ENCODE measurements at regions not wholly inside any gene's neighbourhood (a gene's known extent, or its start where the extent isn't known, plus 50 kb on each side); places are given as distances from the start of the nearest gene placed in this dataset.

DNA sequence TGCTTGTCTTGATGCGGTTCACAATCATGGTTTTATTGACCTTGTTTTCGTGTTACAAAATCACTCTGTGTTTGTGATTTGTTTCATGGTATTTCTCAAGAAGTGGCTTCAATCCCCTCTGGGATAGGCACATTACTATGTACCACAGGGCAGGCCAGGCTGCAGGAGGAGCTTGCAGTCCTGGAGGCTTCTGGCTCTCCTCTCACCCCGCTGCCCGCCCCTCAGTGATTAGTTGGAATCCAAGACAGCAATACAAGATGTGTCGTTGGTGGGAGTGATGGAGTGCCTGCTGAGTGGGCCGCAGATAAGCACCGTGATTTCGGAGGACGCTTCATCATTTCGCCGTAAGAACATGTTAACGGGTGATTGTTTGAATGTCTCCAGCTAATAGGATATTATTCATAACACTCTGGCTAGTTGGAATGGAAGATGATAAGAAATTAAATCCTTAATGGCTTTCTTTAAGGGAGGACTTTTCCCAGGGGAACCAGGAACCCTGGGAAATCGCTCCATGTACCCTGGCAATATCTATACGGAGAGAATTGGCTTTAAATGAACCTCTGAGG lies 384.4 kb downstream of the MIAT start:
- Histone ChIP-seq H3K27me3 (replicated peaks; ENCODE audit: control insufficient read depth, insufficient read depth, low read length) (no peaks in the 10 kb centered on the region), H3K4me3 (replicated peaks; ENCODE audit: low read depth, low read length) (no peak overlapping the region), H3K36me3 (ENCODE audit: control insufficient read depth, insufficient read depth, low read length) (no peaks in the 10 kb centered on the region)
- no peak for DNase-seq (ENCODE audit: extremely low read depth, insufficient read length)
- TF ChIP-seq, protein P1, sequence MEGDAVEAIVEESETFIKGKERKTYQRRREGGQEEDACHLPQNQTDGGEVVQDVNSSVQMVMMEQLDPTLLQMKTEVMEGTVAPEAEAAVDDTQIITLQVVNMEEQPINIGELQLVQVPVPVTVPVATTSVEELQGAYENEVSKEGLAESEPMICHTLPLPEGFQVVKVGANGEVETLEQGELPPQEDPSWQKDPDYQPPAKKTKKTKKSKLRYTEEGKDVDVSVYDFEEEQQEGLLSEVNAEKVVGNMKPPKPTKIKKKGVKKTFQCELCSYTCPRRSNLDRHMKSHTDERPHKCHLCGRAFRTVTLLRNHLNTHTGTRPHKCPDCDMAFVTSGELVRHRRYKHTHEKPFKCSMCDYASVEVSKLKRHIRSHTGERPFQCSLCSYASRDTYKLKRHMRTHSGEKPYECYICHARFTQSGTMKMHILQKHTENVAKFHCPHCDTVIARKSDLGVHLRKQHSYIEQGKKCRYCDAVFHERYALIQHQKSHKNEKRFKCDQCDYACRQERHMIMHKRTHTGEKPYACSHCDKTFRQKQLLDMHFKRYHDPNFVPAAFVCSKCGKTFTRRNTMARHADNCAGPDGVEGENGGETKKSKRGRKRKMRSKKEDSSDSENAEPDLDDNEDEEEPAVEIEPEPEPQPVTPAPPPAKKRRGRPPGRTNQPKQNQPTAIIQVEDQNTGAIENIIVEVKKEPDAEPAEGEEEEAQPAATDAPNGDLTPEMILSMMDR (IDR thresholded peaks at IDR 0.05; ENCODE audit: insufficient read depth, low read length, poor library complexity, severe bottlenecking), result no peak

GRCh38 chr22:27043262-27043661 lies 385.9 kb downstream of the MIAT start:
- TF ChIP-seq, protein P1 (IDR thresholded peaks at IDR 0.05; ENCODE audit: insufficient read depth, low read length, poor library complexity, severe bottlenecking), result no peak
- no peaks in the 10 kb centered on the region for H3K36me3 ChIP-seq (ENCODE audit: control insufficient read depth, insufficient read depth, low read length)
- H3K27me3 ChIP-seq (replicated peaks; ENCODE audit: control insufficient read depth, insufficient read depth, low read length), result no peaks in the 10 kb centered on the region
- DNase-seq (ENCODE audit: extremely low read depth, insufficient read length), result no peak
- no peak overlapping the region for H3K4me3 ChIP-seq (replicated peaks; ENCODE audit: low read depth, low read length)

DNA sequence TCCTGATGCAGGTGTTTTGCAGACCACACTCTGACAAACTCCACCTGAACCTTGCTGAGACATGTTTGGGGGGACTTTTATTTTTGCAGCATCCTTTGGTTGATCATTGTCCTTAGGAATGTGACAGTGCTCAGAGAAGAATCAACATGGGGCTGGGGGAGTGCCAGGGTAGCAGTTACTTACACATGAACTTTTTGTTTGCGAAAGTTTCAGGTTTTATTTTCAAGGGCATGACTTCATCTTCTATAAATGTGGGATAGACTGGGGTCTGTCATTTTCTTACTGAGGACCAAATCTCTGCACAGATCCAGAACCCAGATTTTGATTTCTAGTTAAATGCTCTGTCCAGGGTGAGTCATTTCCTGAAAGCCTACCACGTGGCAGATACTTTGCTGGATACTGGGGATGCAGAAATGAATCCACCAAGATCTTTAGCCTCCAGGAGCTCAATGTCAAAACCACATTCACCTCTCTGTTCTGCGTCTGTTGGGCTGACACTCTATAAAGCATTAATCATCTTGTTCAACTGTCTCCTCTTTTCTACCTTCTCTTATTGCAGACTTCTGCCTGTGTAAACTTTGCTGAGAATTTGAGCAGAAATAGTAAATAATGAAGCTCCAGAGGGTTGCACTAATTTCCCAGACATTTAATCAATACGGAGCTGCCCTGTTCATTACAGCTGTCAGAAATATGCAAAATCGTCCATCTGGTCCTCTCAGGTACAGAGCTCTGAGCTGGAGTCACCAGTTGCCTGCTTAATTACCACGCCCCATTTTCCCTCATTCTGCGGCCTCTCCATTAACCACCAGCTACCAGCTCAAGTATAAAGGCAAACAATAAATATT lies 387.9 kb downstream of the MIAT start:
- no peaks in the 10 kb centered on the region for H3K36me3 ChIP-seq (ENCODE audit: control insufficient read depth, insufficient read depth, low read length)
- no peak overlapping the region for H3K4me3 ChIP-seq (replicated peaks; ENCODE audit: low read depth, low read length)
- no peaks in the 10 kb centered on the region for H3K27me3 ChIP-seq (replicated peaks; ENCODE audit: control insufficient read depth, insufficient read depth, low read length)
- TF ChIP-seq, protein P1 (IDR thresholded peaks at IDR 0.05; ENCODE audit: insufficient read depth, low read length, poor library complexity, severe bottlenecking), result no peak
- no peak for DNase-seq (ENCODE audit: extremely low read depth, insufficient read length)

DNA sequence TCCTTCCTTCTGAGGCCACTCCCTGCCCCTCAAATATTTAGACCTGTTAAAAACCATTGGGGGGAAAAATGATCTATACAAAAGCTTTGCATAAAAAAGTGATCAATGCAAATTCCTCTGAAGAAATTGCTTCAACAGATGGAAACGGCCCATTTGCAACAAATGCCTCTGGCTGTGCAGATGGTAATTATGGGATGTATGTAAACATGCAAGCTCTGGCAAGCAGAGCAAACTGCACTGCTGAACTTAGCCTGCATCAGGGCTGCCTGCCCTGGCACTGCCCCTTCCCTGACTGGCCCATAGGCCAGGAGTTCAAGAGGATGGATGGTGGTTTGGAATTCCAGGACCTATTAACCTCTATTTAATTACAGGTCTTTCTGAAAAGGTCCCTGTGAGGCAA lies 388.7 kb downstream of the MIAT start:
- Histone ChIP-seq H3K4me3 (replicated peaks; ENCODE audit: low read depth, low read length) (no peak overlapping the region), H3K36me3 (ENCODE audit: control insufficient read depth, insufficient read depth, low read length) (no peaks in the 10 kb centered on the region), H3K27me3 (replicated peaks; ENCODE audit: control insufficient read depth, insufficient read depth, low read length) (no peaks in the 10 kb centered on the region)
- DNase-seq (ENCODE audit: extremely low read depth, insufficient read length), result no peak
- TF ChIP-seq, protein P1 (IDR thresholded peaks at IDR 0.05; ENCODE audit: insufficient read depth, low read length, poor library complexity, severe bottlenecking), result no peak

DNA sequence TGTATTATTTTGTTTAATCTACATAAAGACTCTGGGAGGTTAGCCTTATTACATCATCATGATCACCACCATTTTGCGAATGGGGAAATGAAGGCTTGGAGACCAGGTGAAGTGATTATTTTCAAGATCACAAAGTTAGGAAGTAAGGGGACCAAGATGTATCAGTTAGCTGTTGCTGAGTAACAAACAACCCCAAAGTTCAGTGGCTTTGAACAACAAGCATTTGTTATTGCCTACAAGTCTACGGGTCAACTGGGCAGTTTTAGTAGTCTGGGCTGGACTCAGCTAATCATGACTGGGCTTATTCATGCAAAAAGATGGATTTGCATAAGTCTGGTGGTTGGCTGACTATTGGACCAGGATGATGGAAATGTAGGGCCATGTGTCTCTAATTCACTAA lies 389.2 kb downstream of the MIAT start:
- no peaks in the 10 kb centered on the region for H3K36me3 ChIP-seq (ENCODE audit: control insufficient read depth, insufficient read depth, low read length)
- TF ChIP-seq, protein P1 (IDR thresholded peaks at IDR 0.05; ENCODE audit: insufficient read depth, low read length, poor library complexity, severe bottlenecking), result no peak
- no peak for DNase-seq (ENCODE audit: extremely low read depth, insufficient read length)
- H3K27me3 ChIP-seq (replicated peaks; ENCODE audit: control insufficient read depth, insufficient read depth, low read length), result no peaks in the 10 kb centered on the region
- H3K4me3 ChIP-seq (replicated peaks; ENCODE audit: low read depth, low read length), result no peak overlapping the region

All from GM06990 (cell line).